ENCODE measurements at regions not wholly inside any gene's neighbourhood (a gene's known extent, or its start where the extent isn't known, plus 50 kb on each side); places are given as distances from the start of the nearest gene placed in this dataset.

DNA sequence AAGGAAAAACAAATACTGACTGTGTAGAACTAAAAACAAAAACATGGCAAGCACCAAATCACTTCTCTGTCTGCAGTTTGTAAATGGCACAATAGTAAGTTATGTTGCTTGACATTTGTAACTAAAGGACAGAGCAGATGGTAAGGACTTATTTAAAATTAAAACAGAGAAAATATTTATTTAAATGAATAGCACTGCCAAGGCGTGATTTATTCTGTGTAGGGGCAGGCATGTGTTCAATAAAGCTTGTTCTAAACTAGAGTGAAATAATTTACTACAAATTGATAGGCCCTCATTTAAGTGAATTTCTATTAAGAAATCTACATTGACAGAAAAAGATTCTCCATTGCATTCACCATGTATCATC, 231.5 kb downstream of the CYLC2 start:
- TF ChIP-seq, protein P1, sequence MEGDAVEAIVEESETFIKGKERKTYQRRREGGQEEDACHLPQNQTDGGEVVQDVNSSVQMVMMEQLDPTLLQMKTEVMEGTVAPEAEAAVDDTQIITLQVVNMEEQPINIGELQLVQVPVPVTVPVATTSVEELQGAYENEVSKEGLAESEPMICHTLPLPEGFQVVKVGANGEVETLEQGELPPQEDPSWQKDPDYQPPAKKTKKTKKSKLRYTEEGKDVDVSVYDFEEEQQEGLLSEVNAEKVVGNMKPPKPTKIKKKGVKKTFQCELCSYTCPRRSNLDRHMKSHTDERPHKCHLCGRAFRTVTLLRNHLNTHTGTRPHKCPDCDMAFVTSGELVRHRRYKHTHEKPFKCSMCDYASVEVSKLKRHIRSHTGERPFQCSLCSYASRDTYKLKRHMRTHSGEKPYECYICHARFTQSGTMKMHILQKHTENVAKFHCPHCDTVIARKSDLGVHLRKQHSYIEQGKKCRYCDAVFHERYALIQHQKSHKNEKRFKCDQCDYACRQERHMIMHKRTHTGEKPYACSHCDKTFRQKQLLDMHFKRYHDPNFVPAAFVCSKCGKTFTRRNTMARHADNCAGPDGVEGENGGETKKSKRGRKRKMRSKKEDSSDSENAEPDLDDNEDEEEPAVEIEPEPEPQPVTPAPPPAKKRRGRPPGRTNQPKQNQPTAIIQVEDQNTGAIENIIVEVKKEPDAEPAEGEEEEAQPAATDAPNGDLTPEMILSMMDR (conservative IDR thresholded peaks at IDR 0.05; ENCODE audit: low read length), result no peak
- TF ChIP-seq EZH2phosphoT487 (IDR thresholded peaks at IDR 0.05; ENCODE audit: borderline replicate concordance, low read depth, low read length), result no peak

Data from OCI-LY7 (cell line).